IMR-90 (cell line): ENCODE measurements at regions not wholly inside any gene's neighbourhood (a gene's known extent, or its start where the extent isn't known, plus 50 kb on each side); places are given as distances from the start of the nearest gene placed in this dataset.

ENCODE experiments used
- ATAC-seq: fragments of 200-7000 bp; cut with Tn5 transposase; 2 replicates; pipeline ENCODE4 v1.9.1; 2020; ENCODE audit warnings: low read depth, mild to moderate bottlenecking, moderate library complexity
- BruUV-seq: library from RNA; stranded (reverse); fragments of 400-500 nt; replicated peaks from 2 replicates; lab custom pipeline; 2021; lab: Mats Ljungman, UMichigan
- CTCF ChIA-PET: fragments of 300-600 bp; formaldehyde crosslinking; extraction: SDS; loops from one replicate; lab custom pipeline; 2021; ENCODE audit warnings: antibody characterized with exemption; lab: Yijun Ruan, JAX
- POLR2A ChIA-PET: fragments of 300-600 bp; sonication (Branson Sonifier 250); formaldehyde crosslinking; loops from one replicate; lab custom pipeline; 2022; ENCODE audit warnings: antibody characterized with exemption; ENCODE audit not compliant: unreplicated experiment; lab: Charles Lee
- DNase-seq: peaks from one replicate; pipeline ENCODE4 v3.0.0; 2013
- H2AFZ ChIP-seq: replicated peaks from 2 replicates; pipeline ENCODE3; 2013; ENCODE audit warnings: low read length, mild to moderate bottlenecking; ENCODE audit not compliant: poor library complexity
- H2AK5ac ChIP-seq: 2 replicates; pipeline ENCODE4 v1.6.1; 2013; ENCODE audit warnings: low read depth, low read length, inconsistent platforms
- H2AK9ac ChIP-seq: replicated peaks from 2 replicates; pipeline ENCODE3; 2013; ENCODE audit warnings: mild to moderate bottlenecking, low read depth, low read length, moderate library complexity; ENCODE audit not compliant: poor library complexity
- H2BK120ac ChIP-seq: 2 replicates; pipeline ENCODE4 v1.6.1; 2013; ENCODE audit warnings: low read depth, low read length, inconsistent platforms
- H2BK15ac ChIP-seq: 3 replicates; pipeline ENCODE4 v1.6.1; 2013; ENCODE audit warnings: low read depth, low read length, inconsistent platforms
- H2BK20ac ChIP-seq: 2 replicates; pipeline ENCODE4 v1.6.1; 2013; ENCODE audit warnings: low read depth, mild to moderate bottlenecking, inconsistent platforms, low read length, moderate library complexity
- H2BK5ac ChIP-seq: 2 replicates; pipeline ENCODE4 v1.6.1; 2013; ENCODE audit warnings: mild to moderate bottlenecking, low read depth, low read length, inconsistent platforms; ENCODE audit not compliant: poor library complexity, severe bottlenecking
- H3K14ac ChIP-seq: replicated peaks from 2 replicates; pipeline ENCODE4 v1.6.1; 2013; ENCODE audit warnings: low read depth, low read length, inconsistent platforms
- H3K18ac ChIP-seq: 2 replicates; pipeline ENCODE4 v1.6.1; 2013; ENCODE audit warnings: low read depth, low read length, control low read depth
- H3K23ac ChIP-seq: 2 replicates; pipeline ENCODE4 v1.6.1; 2013; ENCODE audit warnings: low read depth, low read length, inconsistent platforms
- H3K27ac ChIP-seq: 2 replicates; pipeline ENCODE4 v1.5.1; 2013; ENCODE audit warnings: mild to moderate bottlenecking, control low read depth, low read length; ENCODE audit not compliant: insufficient read depth
- H3K27me3 ChIP-seq: 2 replicates; pipeline ENCODE4 v1.6.1; 2013; ENCODE audit warnings: low read length; ENCODE audit not compliant: control insufficient read depth, insufficient read depth
- H3K36me3 ChIP-seq: 2 replicates; pipeline ENCODE4 v1.6.1; 2013; ENCODE audit warnings: low read length, mixed read lengths; ENCODE audit not compliant: control insufficient read depth, insufficient read depth
- H3K4ac ChIP-seq: 2 replicates; pipeline ENCODE4 v1.6.1; 2013; ENCODE audit warnings: low read depth, low read length, inconsistent platforms
- H3K4me1 ChIP-seq: 2 replicates; pipeline ENCODE4 v1.6.1; 2013; ENCODE audit warnings: low read length, mixed read lengths; ENCODE audit not compliant: control insufficient read depth, insufficient read depth
- H3K4me2 ChIP-seq: 2 replicates; pipeline ENCODE4 v1.6.1; 2013; ENCODE audit warnings: low read depth, mild to moderate bottlenecking, control low read depth, low read length, moderate library complexity
- H3K4me3 ChIP-seq: 2 replicates; pipeline ENCODE4 v1.5.1; 2013; ENCODE audit warnings: low read depth, mild to moderate bottlenecking, control low read depth, low read length, moderate library complexity; ENCODE audit not compliant: insufficient read depth
- H3K56ac ChIP-seq: 2 replicates; pipeline ENCODE4 v1.6.1; 2013; ENCODE audit warnings: low read length, inconsistent platforms; ENCODE audit not compliant: insufficient read depth; ENCODE audit errors: extremely low read depth
- H3K79me1 ChIP-seq, 2 experiments: 2 replicates each; pipeline ENCODE4 v1.6.1; 2013; ENCODE audit warnings: low read length in 2 of 2, inconsistent platforms in 1 of 2, low read depth in 1 of 2
- H3K9ac ChIP-seq: 2 replicates; pipeline ENCODE4 v1.6.1; 2013; ENCODE audit warnings: low read depth, low read length, control low read depth
- H3K9me1 ChIP-seq: 2 replicates; pipeline ENCODE4 v1.6.1; 2013; ENCODE audit warnings: low read length, inconsistent platforms; ENCODE audit not compliant: insufficient read depth
- H3K9me3 ChIP-seq: 2 replicates; pipeline ENCODE4 v1.6.1; 2013; ENCODE audit warnings: low read length; ENCODE audit not compliant: control insufficient read depth, insufficient read depth
- H4K20me1 ChIP-seq: 2 replicates; pipeline ENCODE4 v1.6.1; 2013; ENCODE audit warnings: low read length, inconsistent platforms; ENCODE audit not compliant: insufficient read depth
- H4K5ac ChIP-seq: 2 replicates; pipeline ENCODE4 v1.6.1; 2013; ENCODE audit warnings: mild to moderate bottlenecking, low read depth, low read length, control low read depth
- H4K8ac ChIP-seq, 2 experiments: 2 replicates each; pipeline ENCODE4 v1.6.1; 2013; ENCODE audit warnings: low read depth in 2 of 2, low read length in 2 of 2, control low read depth in 1 of 2, inconsistent platforms in 1 of 2
- H4K91ac ChIP-seq: 2 replicates; pipeline ENCODE4 v1.6.1; 2013; ENCODE audit warnings: low read depth, low read length, inconsistent platforms; ENCODE audit not compliant: insufficient read depth
- CEBPB ChIP-seq: IDR thresholded peaks from 2 replicates; pipeline ENCODE4 v1.6.1; 2012; ENCODE audit warnings: low read depth, low read length, improper control_type of control experiment
- CTCF ChIP-seq: conservative IDR thresholded peaks from 2 replicates; pipeline ENCODE4 v1.5.1; 2012; ENCODE audit warnings: mild to moderate bottlenecking, low read depth, low read length, improper control_type of control experiment
- WGBS, 2 experiments: methylation state at CpG; one replicate each; pipeline versions ENCODE4 v1.1.5 to v1.1.7; 2013; ENCODE audit warnings: missing lambda C conversion rate in 2 of 2; ENCODE audit not compliant: insufficient read length in 1 of 2; ENCODE audit errors: extremely low coverage in 2 of 2; 5-methylcytosine and 5-hydroxymethylcytosine counted together
- dilution Hi-C: fragments of 300-500 bp; cut with HindIII; formaldehyde crosslinking; loops from one replicate; pipeline ENCODE4 v1.14.3; 2018; ENCODE audit warnings: low sequenced_read_pairs; ENCODE audit not compliant: unreplicated experiment
- in situ Hi-C: fragments of 300-500 bp; cut with MboI; formaldehyde crosslinking; loops from 3 replicates; pipeline ENCODE4 v1.14.3; 2019; ENCODE audit warnings: low sequenced_read_pairs, inconsistent platforms, mixed read lengths
- intact Hi-C: fragments of 100-400 bp; cut with micrococcal nuclease; formaldehyde crosslinking; loops from 2 replicates; pipeline ENCODE4 v1.10.0; 2022

- Histone ChIP-seq H2AK9ac (no peak overlapping the region), H3K9me3 (peaks cover 31% of the 10 kb centered on the region), H4K91ac (no peak overlapping the region), H3K79me1 (no peaks in the 10 kb centered on the region), H4K8ac (no peak overlapping the region), H2BK20ac (no peak overlapping the region), H3K27ac (no peak overlapping the region), H3K56ac (no peak overlapping the region), H4K20me1 (no peaks in the 10 kb centered on the region), H3K9ac (no peak overlapping the region), H2AK5ac (no peak overlapping the region), H3K27me3 (no peaks in the 10 kb centered on the region), H3K4me2 (no peak overlapping the region), H3K18ac (no peak overlapping the region), H3K9me1 (no peaks in the 10 kb centered on the region), H3K23ac (no peak overlapping the region), H3K36me3 (no peaks in the 10 kb centered on the region), H2BK120ac (no peak overlapping the region), H3K4me1 (no peaks in the 10 kb centered on the region), H3K14ac (no peak overlapping the region), H2AFZ (no peak overlapping the region), H3K4me3 (no peak overlapping the region), H2BK15ac (no peak overlapping the region), H4K5ac (no peak overlapping the region), H2BK5ac (no peak overlapping the region), H3K4ac (no peak overlapping the region)
- intact Hi-C loops = no loop called here
- TF ChIP-seq CEBPB (no peak), CTCF (no peak)
- CTCF ChIA-PET = no interaction called here
- BruUV-seq = no TSS peak
- 100% methylated on average over 1 of the region's 6 CpGs; no CpG with 5 or more reads in 1 of the 2 experiments for WGBS, 2 experiments
- POLR2A ChIA-PET = no interaction called here
- ATAC-seq (no peak), DNase-seq (no peak)
- in situ Hi-C loops = no loop called here
- dilution Hi-C loops = no loop called here
Observed at GRCh38 chr2:460861-461260, 173.0 kb upstream of the ALKAL2 start.
